ENCODE measurements at regions not wholly inside any gene's neighbourhood (a gene's known extent, or its start where the extent isn't known, plus 50 kb on each side); places are given as distances from the start of the nearest gene placed in this dataset.

DNA sequence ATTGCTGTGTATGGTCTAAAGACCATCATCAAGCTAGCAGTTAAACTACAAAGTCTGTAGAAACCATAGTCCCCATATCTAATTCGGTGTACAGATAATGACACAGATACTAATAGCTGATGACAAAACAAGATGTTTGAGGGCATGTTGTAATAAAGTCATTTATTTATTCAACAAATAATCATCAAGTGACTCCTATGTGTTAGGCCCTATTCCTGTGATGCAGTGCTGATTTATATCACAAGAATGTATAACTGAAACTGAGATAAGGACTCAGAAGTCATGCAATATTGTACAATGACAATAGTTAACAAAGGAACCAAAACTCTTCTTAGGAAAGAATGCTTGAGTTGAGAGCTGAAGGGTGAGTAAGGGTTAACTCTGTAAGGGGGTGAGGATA, 315.0 kb upstream of the NR3C2 start:
- peak; percentile 50 for DNase-seq (ENCODE audit: low read depth)

DNA sequence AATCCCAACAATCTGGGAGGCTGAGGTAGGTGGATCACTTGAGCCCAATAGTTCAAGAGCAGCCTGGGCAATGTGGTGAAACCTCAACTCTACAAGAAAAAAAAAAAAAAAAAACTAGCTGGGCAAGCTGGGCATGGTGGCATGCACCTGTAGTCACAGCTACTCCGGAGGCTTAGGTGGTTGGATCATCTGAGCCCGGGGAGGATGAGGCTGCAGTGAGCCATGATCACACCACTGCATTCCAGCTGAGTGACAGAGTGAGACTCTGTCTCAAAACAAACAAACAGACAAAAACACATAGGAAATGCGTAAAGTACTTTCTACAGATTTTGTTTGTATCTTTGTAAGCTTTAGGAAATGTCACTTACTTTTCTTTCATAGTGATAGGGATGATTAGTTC, 307.2 kb upstream of the NR3C2 start:
- peak; percentile 42 for DNase-seq (ENCODE audit: low read depth)

DNA sequence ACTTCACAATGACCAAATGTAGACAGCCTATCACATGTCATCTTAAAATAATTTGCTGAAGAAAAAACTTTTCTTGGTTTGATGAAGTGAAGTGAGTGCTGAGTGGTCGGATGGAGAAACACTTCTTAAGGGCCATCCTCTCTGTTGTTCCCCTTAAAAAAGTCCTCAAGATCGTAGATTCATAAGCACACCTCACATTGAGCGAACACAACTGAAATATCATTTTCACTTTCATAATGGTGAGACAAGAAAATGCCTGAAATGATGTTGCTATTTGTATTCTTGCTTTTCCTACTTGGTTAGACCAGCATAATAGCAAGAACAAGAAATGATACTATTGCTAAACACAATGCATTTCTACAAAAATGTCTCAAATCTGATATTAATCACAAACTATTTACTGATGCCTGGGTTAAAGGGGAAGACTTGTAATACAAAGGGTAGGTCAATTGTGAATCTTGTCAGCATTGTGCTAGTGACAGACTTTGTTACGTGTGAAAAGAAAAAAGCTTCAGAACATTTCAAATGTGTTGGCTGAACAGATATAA, 305.6 kb upstream of the NR3C2 start:
- DNase-seq (ENCODE audit: low read depth), result no peak

DNA sequence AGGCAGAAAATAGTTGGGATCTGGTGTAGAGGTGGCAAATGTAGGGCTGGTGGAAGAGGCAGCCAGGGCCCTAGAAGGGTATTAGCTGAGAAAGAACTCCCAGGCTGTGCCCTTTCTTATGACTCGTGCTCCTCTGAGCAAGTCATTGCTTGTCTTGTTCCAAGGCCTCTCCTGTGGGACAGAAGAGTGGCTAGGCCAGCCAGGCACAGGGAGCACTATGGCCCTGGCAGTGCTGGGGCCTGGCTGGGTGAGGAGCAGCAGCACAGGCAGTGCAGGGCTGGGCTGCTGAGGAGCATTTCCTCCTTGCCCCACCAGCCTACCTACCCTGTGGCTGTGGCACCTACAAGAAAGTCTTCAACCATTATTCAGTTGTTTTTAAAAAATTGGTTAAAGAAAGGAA, 298.5 kb upstream of the NR3C2 start:
- DNase-seq (ENCODE audit: low read depth), result no peak

DNA sequence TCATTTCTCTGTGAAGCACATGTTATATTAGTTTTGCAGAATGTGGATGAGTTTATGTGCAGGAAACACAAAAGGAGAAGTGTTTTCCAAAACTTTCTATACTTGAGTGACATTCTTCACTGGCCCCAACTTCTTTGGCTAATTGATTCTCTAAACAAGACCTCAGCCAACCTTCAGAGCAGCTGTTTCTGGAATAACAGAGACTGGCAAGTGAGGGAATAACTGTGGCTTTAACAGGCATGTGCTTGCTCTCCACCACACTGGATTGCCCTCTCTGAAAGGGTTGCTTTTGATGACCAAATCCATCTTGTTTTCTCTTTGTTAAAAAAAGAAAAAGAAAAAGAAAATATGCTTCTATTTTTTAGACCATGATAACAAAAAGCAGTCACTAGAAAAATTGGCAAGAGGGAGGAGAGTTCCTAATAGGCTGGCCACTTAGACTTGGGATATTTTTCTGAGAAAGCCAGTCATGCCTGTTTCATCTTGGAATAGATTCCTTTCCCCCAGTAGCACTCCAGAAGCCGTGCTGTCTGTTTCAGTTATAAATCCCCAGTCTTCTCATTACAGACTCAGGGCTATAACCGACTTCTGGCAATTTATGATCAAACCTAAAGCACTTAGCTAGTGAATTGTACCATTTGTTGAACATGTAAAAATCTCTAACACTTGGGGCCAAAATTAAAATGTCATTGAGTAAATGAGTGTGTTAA, 295.0 kb upstream of the NR3C2 start:
- no peak for DNase-seq (ENCODE audit: low read depth)

DNA sequence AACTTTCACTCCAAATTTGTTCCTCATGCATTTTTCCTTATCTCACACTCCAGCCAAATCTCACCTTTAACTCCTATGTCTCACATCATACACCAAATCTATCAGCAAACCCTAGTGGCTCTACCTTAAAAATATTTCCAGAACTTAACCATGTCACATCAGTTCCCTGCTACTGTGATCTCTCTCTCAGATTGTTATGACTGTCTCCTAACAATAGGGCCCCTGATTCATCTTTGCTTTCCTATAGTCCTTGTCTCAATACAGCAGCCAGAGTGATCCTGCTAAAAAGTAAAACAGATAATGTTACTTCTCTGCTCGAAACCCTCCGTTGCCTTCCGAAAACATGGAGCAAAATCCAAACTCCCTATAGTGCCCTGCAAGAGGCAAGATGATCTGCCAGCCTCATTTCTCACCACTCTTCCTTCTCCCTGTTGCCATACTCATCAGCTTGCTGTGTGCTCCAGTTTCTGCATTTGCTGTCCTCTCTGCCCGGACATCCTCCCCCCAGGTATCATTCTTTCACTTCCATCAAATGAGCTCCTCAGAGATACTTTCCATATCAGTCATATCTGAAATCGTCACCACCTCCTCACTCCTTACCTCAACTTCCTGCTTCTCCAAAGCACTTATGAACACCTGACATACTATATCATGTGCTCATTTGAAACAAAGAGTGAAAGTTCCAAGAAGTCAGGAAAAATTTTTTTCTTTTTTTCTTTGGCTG, 293.4 kb upstream of the NR3C2 start:
- DNase-seq (ENCODE audit: low read depth), result no peak

DNA sequence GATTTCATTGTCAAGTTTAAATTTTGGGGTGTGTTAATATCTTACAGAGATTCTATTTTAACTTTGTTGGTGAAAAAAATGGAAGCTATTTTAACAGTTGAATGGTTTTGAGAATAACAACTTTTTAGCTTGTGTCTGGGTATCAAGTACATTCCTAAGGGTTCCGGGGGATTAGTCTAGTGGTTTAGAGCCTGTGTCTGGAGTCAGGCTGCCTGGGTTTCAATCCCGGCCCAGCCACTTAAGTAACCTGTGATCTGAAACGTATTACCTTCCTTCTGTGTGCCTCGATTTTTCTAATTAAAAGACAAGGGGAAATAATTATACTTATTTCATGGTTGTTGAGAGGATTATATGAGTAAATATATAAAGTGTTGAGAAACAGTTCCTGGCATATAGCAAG, 288.6 kb upstream of the NR3C2 start:
- DNase-seq (ENCODE audit: low read depth), result no peak

DNA sequence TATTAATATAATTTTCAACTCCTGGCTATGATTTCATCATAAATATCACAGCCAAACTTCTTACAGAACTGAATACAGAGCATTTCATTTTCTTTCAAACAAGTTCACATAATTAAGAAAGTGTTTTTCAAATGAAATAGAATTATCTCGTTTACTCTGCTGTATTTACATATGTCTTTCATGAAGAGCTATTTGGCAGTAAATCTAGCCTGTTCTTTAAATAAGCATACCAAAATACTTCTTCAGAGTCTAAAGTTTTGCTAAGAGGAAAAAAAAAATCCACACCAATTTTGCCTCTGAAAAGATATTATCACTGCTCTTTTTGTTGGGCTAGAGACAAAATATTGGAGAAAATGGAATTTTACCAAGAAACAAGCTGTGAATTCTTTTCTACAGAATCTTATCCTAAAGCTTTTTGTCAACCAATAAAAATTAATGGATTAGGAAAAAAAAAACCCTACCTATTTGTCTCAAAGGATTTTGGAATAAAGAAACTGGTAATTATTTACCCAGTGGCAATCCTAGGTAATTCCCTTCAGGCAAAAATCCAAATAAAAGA, 287.9 kb upstream of the NR3C2 start:
- DNase-seq (ENCODE audit: low read depth), result no peak

DNA sequence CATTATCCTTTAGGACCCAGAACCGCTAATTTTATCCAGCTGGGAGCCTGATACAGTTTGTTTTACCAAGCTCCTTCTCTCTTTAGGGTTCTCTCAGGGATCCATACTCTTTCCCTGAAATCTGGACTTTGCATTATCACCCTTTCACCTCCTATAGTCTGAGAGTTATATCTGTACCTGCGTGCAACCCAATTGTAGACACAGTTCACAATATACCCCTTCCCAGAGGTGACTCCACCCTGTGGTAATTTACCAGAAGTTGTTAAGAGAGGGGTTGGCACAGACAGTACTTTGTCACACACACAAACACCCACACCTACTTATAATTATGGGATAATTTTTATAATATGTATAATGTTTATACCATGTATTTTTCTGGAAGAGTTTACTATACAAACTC, 275.8 kb upstream of the NR3C2 start:
- DNase-seq (ENCODE audit: low read depth), result no peak

DNA sequence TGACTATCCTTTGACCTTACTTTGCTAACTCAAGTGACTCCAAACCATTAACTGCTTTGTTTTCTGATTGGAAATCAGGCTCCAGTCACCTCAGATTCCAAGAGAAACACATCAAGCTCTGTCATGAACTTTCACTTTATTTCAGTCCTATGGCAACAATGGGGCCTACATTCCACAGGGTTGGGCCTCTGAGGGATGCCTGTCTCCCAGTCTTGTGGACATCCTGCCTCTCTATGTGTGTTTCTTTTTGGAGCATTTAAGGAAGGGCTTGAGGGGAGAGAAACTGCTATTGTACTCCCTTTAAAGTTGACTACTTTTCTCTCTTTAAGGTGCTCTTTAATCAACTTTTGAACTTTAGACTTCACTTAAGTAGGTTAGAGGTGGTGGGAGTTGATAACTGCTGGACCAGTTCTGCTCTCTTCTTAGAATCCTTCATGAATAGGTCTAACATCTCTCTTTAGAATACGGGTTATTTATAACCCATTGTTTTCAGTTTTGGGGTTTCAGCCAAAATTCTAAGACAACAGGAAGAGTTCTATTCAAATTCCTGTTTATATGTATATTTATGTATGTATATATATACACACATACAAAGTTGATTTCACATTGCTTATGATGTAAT, 274.3 kb upstream of the NR3C2 start:
- no peak for DNase-seq (ENCODE audit: low read depth)

DNA sequence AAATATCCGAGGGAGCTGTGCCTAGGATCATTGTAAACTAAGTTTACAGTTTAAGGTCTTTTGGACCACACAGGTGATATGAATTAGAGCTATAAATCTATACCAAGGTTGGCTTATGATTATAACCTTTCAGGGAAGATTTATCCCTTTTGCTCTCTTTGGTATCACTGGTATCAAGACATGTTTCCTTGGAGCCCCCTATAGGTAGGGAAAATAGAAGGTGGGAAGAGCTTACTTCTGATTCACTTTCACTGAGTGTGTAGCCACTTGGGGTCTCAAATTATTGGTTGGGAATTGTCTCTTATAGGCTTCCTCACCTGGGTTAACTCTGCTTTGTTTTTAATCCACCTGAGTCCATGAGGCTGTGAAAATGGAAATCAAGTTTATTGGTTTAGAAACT, 262.1 kb upstream of the NR3C2 start:
- peak; percentile 24 for DNase-seq (ENCODE audit: low read depth)

DNA sequence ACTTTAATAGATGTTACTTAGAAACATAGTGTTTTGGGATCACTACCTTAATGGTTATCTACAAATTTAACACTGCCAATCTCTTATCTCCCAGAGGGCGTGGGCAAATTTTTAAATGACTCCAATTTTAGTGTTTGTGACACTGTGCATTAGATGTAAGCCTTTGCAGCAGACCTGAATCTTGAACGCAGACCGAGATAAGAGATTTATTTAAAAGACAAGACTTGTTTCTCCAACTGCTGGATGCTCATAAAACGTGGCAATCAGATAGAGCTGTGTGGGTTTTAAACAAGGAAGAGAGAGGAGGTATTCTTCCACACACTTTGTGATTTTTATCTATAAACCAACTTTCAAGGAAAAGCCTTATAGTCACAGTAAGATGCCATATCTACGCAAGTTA, 252.5 kb upstream of the NR3C2 start:
- no peak for DNase-seq (ENCODE audit: low read depth)

DNA sequence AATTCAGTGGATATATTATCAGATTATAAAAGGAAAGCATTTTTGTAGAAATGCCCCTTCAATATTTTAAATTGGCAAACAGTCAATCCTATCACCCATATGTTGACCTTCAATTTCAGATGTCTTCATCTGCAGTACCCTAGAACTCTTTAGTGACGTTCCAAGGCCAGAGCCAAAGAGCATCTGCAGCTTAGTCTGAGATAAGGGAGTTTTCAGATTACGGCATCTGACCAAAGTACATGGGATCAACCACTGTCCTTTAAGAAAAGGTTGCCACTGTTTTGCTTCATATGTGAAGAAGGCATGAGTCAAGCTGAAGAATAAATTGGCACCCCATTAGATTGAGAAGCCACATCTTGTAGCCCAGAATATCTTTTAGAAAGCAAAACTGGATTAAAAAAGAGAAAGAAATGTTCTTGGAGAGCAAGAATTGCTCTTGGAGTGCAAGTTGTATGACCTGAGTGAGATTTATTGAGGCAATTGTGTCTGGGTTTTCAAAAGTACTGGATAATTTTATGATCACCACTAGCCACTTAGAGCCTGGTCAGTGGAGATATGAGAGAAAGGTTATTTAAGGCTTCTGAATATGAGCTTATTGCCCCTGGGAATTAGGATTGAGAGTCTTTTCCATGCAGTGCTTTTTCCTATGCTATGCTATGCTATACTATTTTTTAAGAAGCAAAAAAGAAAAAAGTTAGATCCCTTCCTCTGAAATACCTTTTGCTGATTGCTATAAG, 251.9 kb upstream of the NR3C2 start:
- no peak for DNase-seq (ENCODE audit: low read depth)

DNA sequence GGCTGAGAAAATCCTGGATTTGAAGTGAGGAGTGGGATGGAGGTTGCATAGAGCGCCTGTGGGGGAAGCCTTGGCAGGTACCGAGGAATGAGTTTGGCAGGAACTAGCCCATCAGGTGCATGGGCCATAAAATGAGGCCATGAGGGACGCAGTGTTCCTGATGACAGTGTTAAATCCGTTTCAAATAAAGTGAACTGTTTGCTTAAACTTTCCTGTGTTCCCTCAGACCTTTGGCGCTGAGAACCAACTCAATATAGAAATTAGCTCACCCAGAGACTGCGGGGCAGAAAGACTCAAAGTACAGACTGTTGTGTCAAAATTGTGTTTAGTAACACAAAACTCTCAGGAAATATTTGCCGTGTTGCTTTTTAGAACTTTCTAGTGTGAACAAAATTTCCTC, 250.0 kb upstream of the NR3C2 start:
- no peak for DNase-seq (ENCODE audit: low read depth)

DNA sequence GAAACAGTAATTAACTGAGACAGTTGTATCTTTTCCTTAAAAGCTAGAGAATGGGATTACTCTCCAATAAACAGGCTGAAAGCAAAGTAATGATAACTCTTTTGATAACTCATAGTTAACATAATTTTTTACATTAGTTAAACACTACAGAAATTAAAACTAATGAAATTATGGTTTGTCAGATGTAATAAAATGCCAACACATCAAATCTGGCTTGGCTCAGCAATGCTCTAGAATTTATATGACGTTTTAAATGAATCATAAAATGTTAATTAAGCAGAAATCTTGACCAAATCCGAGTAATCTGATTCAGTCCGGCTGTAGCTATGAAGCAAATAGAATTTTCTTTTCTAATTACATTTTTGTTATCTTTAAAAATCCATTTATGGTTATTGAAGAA, 244.2 kb upstream of the NR3C2 start:
- no peak for DNase-seq (ENCODE audit: low read depth)

DNA sequence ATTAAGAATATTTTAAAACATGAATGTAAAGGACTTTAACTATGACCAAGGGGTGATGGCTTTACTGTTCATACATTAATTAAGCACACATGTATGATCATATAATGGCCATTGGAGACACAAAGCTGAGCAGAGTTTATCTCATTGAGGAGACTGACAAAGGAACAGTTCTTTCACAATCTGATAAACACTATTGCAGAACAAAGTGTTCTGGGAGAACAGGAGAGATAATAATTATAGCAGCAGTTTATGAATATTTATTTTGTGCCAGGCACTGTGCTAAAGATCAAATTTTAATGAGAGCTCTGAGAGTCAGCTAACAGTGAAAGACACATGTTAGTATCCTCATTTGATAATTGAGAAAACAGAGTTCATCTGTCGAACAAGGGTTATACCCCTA, 242.4 kb upstream of the NR3C2 start:
- no peak for DNase-seq (ENCODE audit: low read depth)

DNA sequence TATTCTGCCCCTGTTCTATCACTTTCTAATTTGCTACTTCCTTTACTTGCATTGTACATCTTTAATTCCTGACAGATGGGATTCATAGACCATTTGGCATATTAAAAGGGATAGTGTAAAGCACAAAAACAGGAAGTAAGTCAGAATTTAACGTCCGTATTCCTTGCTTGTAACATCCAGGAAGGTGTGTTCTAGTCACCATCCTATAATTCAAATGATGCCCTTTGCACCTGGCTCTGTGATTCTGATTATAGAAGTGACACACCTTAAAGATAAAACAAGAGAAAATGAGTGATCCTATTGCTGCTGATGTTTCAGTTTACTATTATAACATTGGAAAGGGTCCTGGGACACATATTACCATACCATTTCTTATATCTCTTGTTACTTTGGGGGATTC, 238.7 kb upstream of the NR3C2 start:
- no peak for DNase-seq (ENCODE audit: low read depth)

DNA sequence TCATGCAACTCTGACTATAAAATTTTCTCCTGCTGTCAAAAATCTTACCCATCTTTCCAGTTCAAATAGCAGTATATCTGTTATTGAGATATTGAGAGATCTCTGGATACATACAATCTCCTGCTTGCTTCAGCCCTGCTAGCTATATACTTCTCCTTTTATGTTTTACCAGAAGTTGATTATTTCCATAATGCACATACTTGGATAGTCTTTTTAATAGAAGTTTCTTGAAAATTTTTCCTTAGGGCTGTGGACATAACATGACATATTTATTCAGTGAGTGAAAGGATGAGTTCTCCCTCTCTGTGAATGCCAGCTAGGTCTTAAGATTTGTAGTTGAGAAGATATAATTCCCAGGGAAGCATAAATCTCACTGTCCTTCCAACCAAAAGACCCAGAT, 234.1 kb upstream of the NR3C2 start:
- no peak for DNase-seq (ENCODE audit: low read depth)

DNA sequence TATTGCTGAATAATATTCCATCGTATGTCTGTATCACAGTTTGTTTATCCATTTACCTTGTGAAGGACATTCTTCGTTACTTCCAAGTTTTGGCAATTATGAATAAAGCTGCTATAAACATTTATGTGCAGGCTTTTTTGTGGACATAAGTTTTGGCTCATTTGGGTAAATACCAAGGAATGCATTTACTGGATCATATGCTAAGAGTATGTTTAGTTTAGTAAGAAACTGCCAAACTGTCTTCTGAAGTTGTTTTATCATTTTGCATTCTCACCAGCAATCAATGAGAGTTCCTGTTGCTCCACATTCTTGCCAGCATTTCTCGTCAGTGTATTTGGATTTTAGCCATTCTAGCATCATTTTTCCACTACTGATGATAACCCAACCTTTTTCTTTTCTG, 232.7 kb upstream of the NR3C2 start:
- no peak for DNase-seq (ENCODE audit: low read depth)

DNA sequence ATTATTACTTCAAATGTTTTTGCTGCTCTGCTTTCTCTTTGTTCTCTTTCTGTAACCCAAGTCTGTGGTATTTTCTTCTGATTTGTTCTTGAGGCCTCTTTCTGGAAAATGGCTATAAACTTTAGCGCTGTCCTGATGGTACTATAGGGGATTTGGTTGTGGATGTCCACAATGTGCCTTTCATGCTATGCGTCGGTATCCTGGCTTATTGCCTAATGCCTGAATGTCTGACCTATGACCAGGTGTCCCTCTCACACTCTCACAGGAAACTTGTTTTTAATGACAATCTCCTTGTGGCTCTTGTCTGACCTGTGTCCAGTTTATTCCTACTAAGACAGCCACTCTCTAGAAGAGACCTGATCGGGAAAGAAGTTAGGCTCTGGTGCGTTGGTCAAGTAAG, 222.4 kb upstream of the NR3C2 start:
- DNase-seq (ENCODE audit: low read depth), result no peak

DNA sequence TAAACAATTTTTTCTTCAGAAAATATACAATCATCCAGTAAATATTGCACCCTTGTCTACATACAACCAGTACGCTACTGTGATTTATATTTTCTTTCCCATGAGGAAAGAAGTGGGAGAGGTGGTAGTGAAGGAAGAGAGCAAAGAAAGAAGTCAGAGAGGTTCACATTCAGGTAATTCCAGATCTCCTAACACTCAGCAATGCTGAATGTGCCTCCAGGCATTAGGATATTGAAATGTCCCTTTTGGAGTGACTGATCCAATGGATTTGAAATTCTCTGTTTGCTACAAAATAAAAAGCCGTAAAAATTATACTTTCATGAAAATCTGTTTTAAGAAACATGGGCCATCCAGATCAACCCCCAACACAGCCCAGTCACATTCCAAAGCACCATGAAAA, 211.9 kb upstream of the NR3C2 start:
- DNase-seq (ENCODE audit: low read depth), result no peak

DNA sequence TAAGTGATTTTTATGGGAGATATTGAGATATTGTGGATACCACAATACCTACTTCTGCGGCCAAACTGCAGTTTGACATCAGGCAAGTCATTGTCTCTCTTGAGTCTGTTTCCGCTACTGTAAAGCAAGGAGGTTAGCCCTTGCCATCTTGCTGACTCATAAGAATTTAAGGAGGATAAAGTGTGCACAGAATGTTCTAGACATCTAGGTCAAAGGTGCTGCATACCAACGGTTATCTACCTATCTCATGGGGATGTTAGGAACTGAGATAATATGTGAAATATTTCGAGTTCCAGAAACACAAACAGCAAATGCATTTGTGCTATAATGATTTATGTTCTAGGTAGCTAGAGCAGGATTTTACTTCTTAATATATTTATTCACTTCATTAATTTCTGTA, 211.5 kb upstream of the NR3C2 start:
- DNase-seq (ENCODE audit: low read depth), result no peak
